ENCODE measurements at regions not wholly inside any gene's neighbourhood (a gene's known extent, or its start where the extent isn't known, plus 50 kb on each side); places are given as distances from the start of the nearest gene placed in this dataset.
A peak's percentile ranks its signal among the peaks of the same experiment; 100 is the strongest.
"Not testable (repeated sequence)": the region's sequence is repeated elsewhere in the genome, so short reads cannot be mapped to it uniquely, and the experiment has no call there.

- H3K27ac Mint-ChIP-seq: no peak overlapping the region
- DNase-seq (ENCODE audit: extremely low spot score, unreplicated experiment): no peak
- TF ChIP-seq, protein P1, sequence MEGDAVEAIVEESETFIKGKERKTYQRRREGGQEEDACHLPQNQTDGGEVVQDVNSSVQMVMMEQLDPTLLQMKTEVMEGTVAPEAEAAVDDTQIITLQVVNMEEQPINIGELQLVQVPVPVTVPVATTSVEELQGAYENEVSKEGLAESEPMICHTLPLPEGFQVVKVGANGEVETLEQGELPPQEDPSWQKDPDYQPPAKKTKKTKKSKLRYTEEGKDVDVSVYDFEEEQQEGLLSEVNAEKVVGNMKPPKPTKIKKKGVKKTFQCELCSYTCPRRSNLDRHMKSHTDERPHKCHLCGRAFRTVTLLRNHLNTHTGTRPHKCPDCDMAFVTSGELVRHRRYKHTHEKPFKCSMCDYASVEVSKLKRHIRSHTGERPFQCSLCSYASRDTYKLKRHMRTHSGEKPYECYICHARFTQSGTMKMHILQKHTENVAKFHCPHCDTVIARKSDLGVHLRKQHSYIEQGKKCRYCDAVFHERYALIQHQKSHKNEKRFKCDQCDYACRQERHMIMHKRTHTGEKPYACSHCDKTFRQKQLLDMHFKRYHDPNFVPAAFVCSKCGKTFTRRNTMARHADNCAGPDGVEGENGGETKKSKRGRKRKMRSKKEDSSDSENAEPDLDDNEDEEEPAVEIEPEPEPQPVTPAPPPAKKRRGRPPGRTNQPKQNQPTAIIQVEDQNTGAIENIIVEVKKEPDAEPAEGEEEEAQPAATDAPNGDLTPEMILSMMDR (conservative IDR thresholded peaks at IDR 0.05): no peak
- peaks cover 5% of the 10 kb centered on the region for H3K4me1 Mint-ChIP-seq (ENCODE audit: unreplicated experiment)
- H3K9me3 Mint-ChIP-seq: no peaks in the 10 kb centered on the region
- no peak overlapping the region for H3K4me3 Mint-ChIP-seq
- H3K36me3 Mint-ChIP-seq: no peaks in the 10 kb centered on the region
- peaks cover 32% of the 10 kb centered on the region for H3K27me3 Mint-ChIP-seq
Measured at GRCh38 chr4:112026058-112026457, 119.2 kb upstream of the FAM241A start.

- Mint-ChIP-seq H3K4me1 (ENCODE audit: unreplicated experiment) (peaks cover 5% of the 10 kb centered on the region), H3K36me3 (no peaks in the 10 kb centered on the region), H3K27me3 (peaks cover 26% of the 10 kb centered on the region), H3K27ac (no peak overlapping the region), H3K9me3 (no peaks in the 10 kb centered on the region), H3K4me3 (no peak overlapping the region)
- DNase-seq (ENCODE audit: extremely low spot score, unreplicated experiment): no peak
- TF ChIP-seq, protein P1 (conservative IDR thresholded peaks at IDR 0.05): no peak
Measured at GRCh38 chr4:112029771-112030171, 115.5 kb upstream of the FAM241A start.

DNA sequence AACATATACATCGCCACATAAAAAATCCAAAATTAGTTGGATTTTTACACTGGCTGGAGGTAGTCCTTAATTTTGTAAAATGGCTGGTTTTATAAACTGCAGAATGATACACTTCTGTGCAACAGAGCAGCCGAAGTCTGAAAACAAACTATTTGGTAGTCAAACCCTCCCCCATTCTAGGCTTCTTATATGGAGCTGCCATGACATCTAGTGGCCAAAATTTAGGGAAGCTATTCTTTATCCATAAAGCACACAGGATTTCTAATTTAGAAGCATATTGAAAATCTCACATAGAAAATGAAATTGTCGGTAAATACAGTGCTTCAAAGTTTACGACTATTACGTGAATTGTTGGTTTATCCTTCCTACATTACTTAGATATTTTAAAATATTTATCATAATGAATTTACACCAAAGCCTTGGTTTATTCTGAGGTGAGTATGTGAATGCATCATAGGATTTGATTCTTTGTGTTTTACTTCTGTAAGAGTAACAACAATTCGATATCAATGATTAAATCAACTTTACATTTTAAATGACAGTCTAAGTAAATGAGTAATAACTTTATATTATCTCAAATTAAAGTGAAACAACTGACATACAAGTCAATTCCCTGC, 113.4 kb upstream of the FAM241A start:
- Mint-ChIP-seq H3K27me3 (peaks cover 23% of the 10 kb centered on the region), H3K27ac (no peak overlapping the region)
- no peak for DNase-seq (ENCODE audit: extremely low spot score, unreplicated experiment)

GRCh38 chr4:112036886-112037285, 108.4 kb upstream of the FAM241A start:
- no peak overlapping the region for H3K4me3 Mint-ChIP-seq
- H3K4me1 Mint-ChIP-seq (ENCODE audit: unreplicated experiment): no peaks in the 10 kb centered on the region
- H3K27ac Mint-ChIP-seq: no peak overlapping the region
- no peaks in the 10 kb centered on the region for H3K36me3 Mint-ChIP-seq
- H3K9me3 Mint-ChIP-seq: no peaks in the 10 kb centered on the region
- peaks cover 3% of the 10 kb centered on the region for H3K27me3 Mint-ChIP-seq
- DNase-seq (ENCODE audit: extremely low spot score, unreplicated experiment): no peak
- TF ChIP-seq, protein P1 (conservative IDR thresholded peaks at IDR 0.05): no peak

More for the DNA sequence above, 113.4 kb upstream of the FAM241A start:
- Mint-ChIP-seq H3K36me3 (no peaks in the 10 kb centered on the region), H3K9me3 (no peaks in the 10 kb centered on the region), H3K4me3 (no peak overlapping the region), H3K4me1 (ENCODE audit: unreplicated experiment) (peaks cover 5% of the 10 kb centered on the region)
- TF ChIP-seq, protein P1 (conservative IDR thresholded peaks at IDR 0.05): peak; percentile 87

- no peak for DNase-seq (ENCODE audit: extremely low spot score, unreplicated experiment)
- H3K4me1 Mint-ChIP-seq (ENCODE audit: unreplicated experiment): no peaks in the 10 kb centered on the region
- H3K27ac Mint-ChIP-seq: no peak overlapping the region
- H3K36me3 Mint-ChIP-seq: no peaks in the 10 kb centered on the region
- no peaks in the 10 kb centered on the region for H3K9me3 Mint-ChIP-seq
- peaks cover 3% of the 10 kb centered on the region for H3K27me3 Mint-ChIP-seq
- TF ChIP-seq, protein P1 (conservative IDR thresholded peaks at IDR 0.05): no peak
- H3K4me3 Mint-ChIP-seq: no peak overlapping the region
Measured at GRCh38 chr4:112038861-112039260, 106.4 kb upstream of the FAM241A start.

GRCh38 chr4:112049119-112049518, 96.1 kb upstream of the FAM241A start:
- H3K4me3 Mint-ChIP-seq; DNase-seq (ENCODE audit: extremely low spot score, unreplicated experiment); H3K27me3 Mint-ChIP-seq; H3K27ac Mint-ChIP-seq; H3K36me3 Mint-ChIP-seq; H3K4me1 Mint-ChIP-seq (ENCODE audit: unreplicated experiment); H3K9me3 Mint-ChIP-seq: not testable (repeated sequence)

Measured in type B pancreatic cell (in vitro differentiated cells).